SKM-1 treated with dmso at 0.1 percent for 144 hours (cell line): ENCODE measurements at regions not wholly inside any gene's neighbourhood (a gene's known extent, or its start where the extent isn't known, plus 50 kb on each side); places are given as distances from the start of the nearest gene placed in this dataset.
"Not testable (repeated sequence)": the region's sequence is repeated elsewhere in the genome, so short reads cannot be mapped to it uniquely, and the experiment has no call there.

Experiments used
- DNase-seq: peaks from one replicate; lab custom pipeline; 2025; ENCODE audit not compliant: unreplicated experiment; lab: John Stamatoyannopoulos, UW

- no peak for DNase-seq
These were observed 548.0 kb upstream of the CCDC54 start for GRCh38 chr3:106829206-106829605.

GRCh38 chr3:106830334-106830733 lies 546.9 kb upstream of the CCDC54 start:
- DNase-seq: no peak

GRCh38 chr3:106836906-106837305 lies 540.3 kb upstream of the CCDC54 start:
- no peak for DNase-seq

- no peak for DNase-seq
These were observed 539.6 kb upstream of the CCDC54 start for GRCh38 chr3:106837616-106838015.

GRCh38 chr3:106839576-106840280 lies 537.5 kb upstream of the CCDC54 start:
- no peak for DNase-seq

- DNase-seq: no peak
These were observed 536.9 kb upstream of the CCDC54 start for GRCh38 chr3:106840319-106840718.

GRCh38 chr3:106842151-106842550 lies 535.1 kb upstream of the CCDC54 start:
- no peak for DNase-seq

GRCh38 chr3:106844638-106845037 lies 532.6 kb upstream of the CCDC54 start:
- DNase-seq: no peak

- no peak for DNase-seq
These were observed 529.1 kb upstream of the CCDC54 start for GRCh38 chr3:106848099-106848498.

- DNase-seq: no peak
These were observed 526.8 kb upstream of the CCDC54 start for GRCh38 chr3:106850437-106850836.

- DNase-seq: not testable (repeated sequence)
These were observed 518.9 kb upstream of the CCDC54 start for GRCh38 chr3:106858321-106858720.

GRCh38 chr3:106860182-106860581 lies 517.1 kb upstream of the CCDC54 start:
- DNase-seq: no peak

GRCh38 chr3:106862067-106862466 lies 515.2 kb upstream of the CCDC54 start:
- no peak for DNase-seq

GRCh38 chr3:106877627-106878026 lies 499.6 kb upstream of the CCDC54 start:
- no peak for DNase-seq

GRCh38 chr3:106880206-106880605 lies 497.0 kb upstream of the CCDC54 start:
- DNase-seq: no peak

- no peak for DNase-seq
These were observed 496.1 kb upstream of the CCDC54 start for GRCh38 chr3:106881186-106881585.

GRCh38 chr3:106882297-106882696 lies 494.9 kb upstream of the CCDC54 start:
- no peak for DNase-seq

- DNase-seq: no peak
These were observed 471.2 kb upstream of the CCDC54 start for GRCh38 chr3:106906074-106906473.

GRCh38 chr3:106908181-106908938 lies 468.9 kb upstream of the CCDC54 start:
- no peak for DNase-seq

GRCh38 chr3:106913111-106913698 lies 464.0 kb upstream of the CCDC54 start:
- DNase-seq: no peak

GRCh38 chr3:106913966-106914365 lies 463.3 kb upstream of the CCDC54 start:
- DNase-seq: no peak

GRCh38 chr3:106920609-106921008 lies 456.6 kb upstream of the CCDC54 start:
- no peak for DNase-seq
